ENCODE measurements at regions not wholly inside any gene's neighbourhood (a gene's known extent, or its start where the extent isn't known, plus 50 kb on each side); places are given as distances from the start of the nearest gene placed in this dataset.

GRCh38 chr6:44034391-44034861 is 92.8 kb downstream of the MRPL14 start:
- no peak overlapping the region for H2AFZ ChIP-seq (ENCODE audit: low read depth)
- H3F3A ChIP-seq (replicated peaks; ENCODE audit: insufficient read depth): peaks cover 2% of the 10 kb centered on the region
- no peak for DNase-seq
- TF ChIP-seq POLR2AphosphoS5 (IDR thresholded peaks at IDR 0.05; ENCODE audit: low read depth, low read length) (no peak), FOXM1 (IDR thresholded peaks at IDR 0.05; ENCODE audit: low read depth) (no peak), EZH2phosphoT487 (IDR thresholded peaks at IDR 0.05; ENCODE audit: borderline replicate concordance, low read depth) (no peak), ZBTB33 (IDR thresholded peaks at IDR 0.05; ENCODE audit: borderline replicate concordance, low read depth) (no peak)
- CTCF ChIA-PET: interaction anchor here (4.3 kb wide), 1 partner anchor 40 kb away, joined by 19 read pairs; no protein-coding TSS in a partner anchor
- no peaks in the 10 kb centered on the region for H3K9me2 ChIP-seq
- H3K4me2 ChIP-seq: no peak overlapping the region
- H3K9me3 ChIP-seq: no peaks in the 10 kb centered on the region
- no peaks in the 10 kb centered on the region for H3K27me3 ChIP-seq (ENCODE audit: insufficient read depth)
- no peak overlapping the region for H3K27ac ChIP-seq (ENCODE audit: low read depth in 2 of 2, low read length in 1 of 2)
- H3K4me1 ChIP-seq (ENCODE audit: control insufficient read depth in 1 of 2, insufficient read depth in 2 of 2, low read depth in 1 of 2, low read length in 1 of 2): peaks cover 16 to 27% of the 10 kb centered on the region in 2 experiments; a peak in 3 of 4 replicates
- no peak overlapping the region for H3K4me3 ChIP-seq (ENCODE audit: low read depth in 2 of 2, low read length in 1 of 2)
- H3K79me2 ChIP-seq (ENCODE audit: insufficient read depth): no peaks in the 10 kb centered on the region
- no peaks in the 10 kb centered on the region for H3K36me3 ChIP-seq (replicated peaks in 1 of 2; ENCODE audit: control insufficient read depth in 1 of 2, insufficient read depth in 2 of 2, low read length in 1 of 2)
- POLR2A ChIA-PET: no interaction called here
- H4K20me1 ChIP-seq (ENCODE audit: insufficient read depth): no peaks in the 10 kb centered on the region
- H3K9ac ChIP-seq: no peak overlapping the region
- whole genome bisulfite sequencing (ENCODE audit: low lambda C conversion rate): 88% methylated on average over 4 of the region's 4 CpGs

DNA sequence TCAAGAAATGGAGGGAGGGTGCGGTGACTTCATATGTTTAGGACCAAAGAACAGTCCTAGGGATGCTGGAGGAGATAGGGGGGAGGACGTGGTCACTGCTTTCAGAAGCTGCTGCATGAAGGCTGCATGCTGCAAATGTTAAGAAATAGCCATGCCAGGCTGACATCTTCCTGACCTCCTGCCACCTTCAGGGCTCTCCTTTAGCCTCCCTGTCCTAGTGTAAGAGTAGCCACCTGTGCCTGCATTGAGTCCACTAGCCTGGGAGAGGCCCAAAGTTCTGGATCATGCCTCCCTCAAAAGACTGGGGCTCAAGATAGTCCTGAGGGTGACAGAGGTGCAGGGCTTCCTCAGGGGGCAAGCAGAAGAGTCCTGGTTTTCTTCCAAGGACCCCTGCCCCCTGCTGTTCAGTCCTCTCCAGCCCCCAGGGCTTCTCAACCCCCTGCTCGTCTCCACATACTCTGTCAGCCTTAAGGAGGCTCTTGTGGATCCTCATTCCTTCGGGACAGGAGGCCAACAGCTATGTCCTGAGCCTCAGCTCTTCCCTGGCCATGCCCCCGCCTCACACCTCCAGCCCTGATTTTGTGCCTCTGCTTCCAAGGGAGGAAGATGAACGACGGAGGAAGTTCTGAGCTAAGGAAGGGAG is 96.3 kb downstream of the MRPL14 start:
- ChIA-PET CTCF (interaction anchor here (1.0 to 4.3 kb wide), 7 partner anchors 10 to 77 kb away, joined by 3 to 19 read pairs (median 5); no protein-coding TSS in a partner anchor), POLR2A (no interaction called here)
- H3K4me2 ChIP-seq: no peak overlapping the region
- no peaks in the 10 kb centered on the region for H3K9me2 ChIP-seq
- no peaks in the 10 kb centered on the region for H3K79me2 ChIP-seq (ENCODE audit: insufficient read depth)
- no peaks in the 10 kb centered on the region for H3K9me3 ChIP-seq
- DNase-seq: no peak
- H3K4me1 ChIP-seq (ENCODE audit: control insufficient read depth in 1 of 2, insufficient read depth in 2 of 2, low read depth in 1 of 2, low read length in 1 of 2): peaks cover 20 to 21% of the 10 kb centered on the region in 2 experiments
- H3K27me3 ChIP-seq (ENCODE audit: insufficient read depth): no peaks in the 10 kb centered on the region
- no peaks in the 10 kb centered on the region for H4K20me1 ChIP-seq (ENCODE audit: insufficient read depth)
- H3K4me3 ChIP-seq (ENCODE audit: low read depth in 2 of 2, low read length in 1 of 2): no peak overlapping the region
- TF ChIP-seq YY1 (IDR thresholded peaks at IDR 0.05; ENCODE audit: low read depth) (no peak), FOXJ3 (CRISPR knock-in tag; IDR thresholded peaks at IDR 0.05) (no peak), RAD21 (IDR thresholded peaks at IDR 0.05; ENCODE audit: low read length) (no peak), RXRA (IDR thresholded peaks at IDR 0.05; ENCODE audit: borderline replicate concordance, low read depth) (no peak), FOSL2 (IDR thresholded peaks at IDR 0.05; ENCODE audit: borderline replicate concordance, low read depth) (no peak), CTCF (IDR thresholded peaks at IDR 0.05) (no peak), NFIC (IDR thresholded peaks at IDR 0.05; ENCODE audit: borderline replicate concordance) (no peak), EZH2phosphoT487 (IDR thresholded peaks at IDR 0.05; ENCODE audit: borderline replicate concordance, low read depth) (no peak), SIN3A (IDR thresholded peaks at IDR 0.05; ENCODE audit: borderline replicate concordance, low read depth, low read length) (no peak), SMC3 (IDR thresholded peaks at IDR 0.05; ENCODE audit: low read depth, low read length) (no peak), RCOR1 (IDR thresholded peaks at IDR 0.05; ENCODE audit: low read length) (no peak), PBX3 (IDR thresholded peaks at IDR 0.05) (no peak), MAX (IDR thresholded peaks at IDR 0.05; ENCODE audit: low read depth) (no peak)
- 91% methylated on average over 7 of the region's 7 CpGs for WGBS (ENCODE audit: low lambda C conversion rate)
- no peak overlapping the region for H3K27ac ChIP-seq (ENCODE audit: low read depth in 2 of 2, low read length in 1 of 2)
- H2AFZ ChIP-seq (ENCODE audit: low read depth): no peak overlapping the region
- no peak overlapping the region for H3K9ac ChIP-seq
- H3F3A ChIP-seq (replicated peaks; ENCODE audit: insufficient read depth): peaks cover 12% of the 10 kb centered on the region
- H3K36me3 ChIP-seq (replicated peaks in 1 of 2; ENCODE audit: control insufficient read depth in 1 of 2, insufficient read depth in 2 of 2, low read length in 1 of 2): no peaks in the 10 kb centered on the region

All from SK-N-SH (cell line).